GM10248 (cell line): ENCODE measurements at regions not wholly inside any gene's neighbourhood (a gene's known extent, or its start where the extent isn't known, plus 50 kb on each side); places are given as distances from the start of the nearest gene placed in this dataset.

Experiments
- CTCF ChIA-PET: fragments of 300-600 bp; sonication (Branson Sonifier 250); formaldehyde crosslinking; extraction: SDS; loops from one replicate; lab custom pipeline; 2021; ENCODE audit warnings: antibody characterized with exemption; lab: Yijun Ruan, JAX
- POLR2A ChIA-PET: fragments of 350-650 bp; sonication (Branson Sonifier 250); formaldehyde crosslinking; extraction: SDS; loops from one replicate; lab custom pipeline; 2020; ENCODE audit warnings: antibody characterized with exemption; lab: Yijun Ruan, JAX
- DNase-seq: peaks from one replicate; pipeline ENCODE4 v3.0.0; 2012; ENCODE audit errors: extremely low spot score
- TF ChIP-seq, protein P1 (sequence below): IDR thresholded peaks from 2 replicates; pipeline ENCODE4 v1.5.1; 2012; ENCODE audit warnings: mild to moderate bottlenecking, low read depth; ENCODE audit errors: extremely low read depth, missing control alignments, control extremely low read depth

DNA sequence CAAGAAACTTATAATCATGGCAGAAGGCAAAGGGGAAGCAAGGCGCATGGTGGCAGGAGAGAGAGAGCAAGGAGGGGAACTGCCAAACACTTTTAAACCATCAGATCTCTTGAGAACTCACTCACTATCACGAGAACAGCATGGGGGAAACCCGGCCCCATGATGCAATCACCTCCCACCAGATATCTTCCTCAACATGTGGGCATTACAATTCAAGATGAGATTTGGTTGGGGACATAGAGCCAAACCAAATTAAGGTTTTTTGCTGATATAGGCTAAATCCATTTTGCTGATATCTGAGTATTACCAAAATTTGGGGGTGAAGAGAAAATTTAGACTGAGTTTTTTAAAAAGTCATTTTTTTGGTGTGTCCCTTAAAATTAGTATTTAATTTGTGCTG, 54.9 kb upstream of the TMX1 start:
- CTCF ChIA-PET = no interaction called here

DNA sequence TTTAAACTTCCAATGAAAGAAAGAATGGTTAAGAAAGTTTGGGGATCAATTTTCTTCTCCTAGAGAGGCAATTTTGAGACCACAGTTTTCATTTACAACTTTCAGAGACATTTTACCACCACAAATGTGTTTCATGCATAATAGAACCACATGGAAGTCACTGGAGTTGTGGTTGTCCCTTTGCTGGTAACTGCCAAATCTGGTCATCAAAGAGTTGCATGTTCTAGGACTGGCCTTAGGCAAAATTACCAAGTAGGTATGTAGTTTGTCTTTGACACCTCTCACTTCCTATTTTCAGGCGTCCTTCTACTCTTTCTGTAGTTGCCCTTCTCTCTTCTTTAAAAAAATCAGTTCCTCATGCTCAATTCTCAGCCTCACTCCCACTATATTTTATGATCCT, 54.3 kb upstream of the TMX1 start:
- CTCF ChIA-PET = interaction anchor here (1.2 to 2.0 kb wide), 2 partner anchors 14 to 28 kb away, joined by 3 to 4 read pairs; no protein-coding TSS in a partner anchor
- POLR2A ChIA-PET = no interaction called here
- DNase-seq = peak; percentile 18
- TF ChIP-seq, protein P1, sequence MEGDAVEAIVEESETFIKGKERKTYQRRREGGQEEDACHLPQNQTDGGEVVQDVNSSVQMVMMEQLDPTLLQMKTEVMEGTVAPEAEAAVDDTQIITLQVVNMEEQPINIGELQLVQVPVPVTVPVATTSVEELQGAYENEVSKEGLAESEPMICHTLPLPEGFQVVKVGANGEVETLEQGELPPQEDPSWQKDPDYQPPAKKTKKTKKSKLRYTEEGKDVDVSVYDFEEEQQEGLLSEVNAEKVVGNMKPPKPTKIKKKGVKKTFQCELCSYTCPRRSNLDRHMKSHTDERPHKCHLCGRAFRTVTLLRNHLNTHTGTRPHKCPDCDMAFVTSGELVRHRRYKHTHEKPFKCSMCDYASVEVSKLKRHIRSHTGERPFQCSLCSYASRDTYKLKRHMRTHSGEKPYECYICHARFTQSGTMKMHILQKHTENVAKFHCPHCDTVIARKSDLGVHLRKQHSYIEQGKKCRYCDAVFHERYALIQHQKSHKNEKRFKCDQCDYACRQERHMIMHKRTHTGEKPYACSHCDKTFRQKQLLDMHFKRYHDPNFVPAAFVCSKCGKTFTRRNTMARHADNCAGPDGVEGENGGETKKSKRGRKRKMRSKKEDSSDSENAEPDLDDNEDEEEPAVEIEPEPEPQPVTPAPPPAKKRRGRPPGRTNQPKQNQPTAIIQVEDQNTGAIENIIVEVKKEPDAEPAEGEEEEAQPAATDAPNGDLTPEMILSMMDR = no peak

More for the DNA sequence above, 54.9 kb upstream of the TMX1 start:
- POLR2A ChIA-PET = no interaction called here
- no peak for DNase-seq
- TF ChIP-seq, protein P1 = no peak

DNA sequence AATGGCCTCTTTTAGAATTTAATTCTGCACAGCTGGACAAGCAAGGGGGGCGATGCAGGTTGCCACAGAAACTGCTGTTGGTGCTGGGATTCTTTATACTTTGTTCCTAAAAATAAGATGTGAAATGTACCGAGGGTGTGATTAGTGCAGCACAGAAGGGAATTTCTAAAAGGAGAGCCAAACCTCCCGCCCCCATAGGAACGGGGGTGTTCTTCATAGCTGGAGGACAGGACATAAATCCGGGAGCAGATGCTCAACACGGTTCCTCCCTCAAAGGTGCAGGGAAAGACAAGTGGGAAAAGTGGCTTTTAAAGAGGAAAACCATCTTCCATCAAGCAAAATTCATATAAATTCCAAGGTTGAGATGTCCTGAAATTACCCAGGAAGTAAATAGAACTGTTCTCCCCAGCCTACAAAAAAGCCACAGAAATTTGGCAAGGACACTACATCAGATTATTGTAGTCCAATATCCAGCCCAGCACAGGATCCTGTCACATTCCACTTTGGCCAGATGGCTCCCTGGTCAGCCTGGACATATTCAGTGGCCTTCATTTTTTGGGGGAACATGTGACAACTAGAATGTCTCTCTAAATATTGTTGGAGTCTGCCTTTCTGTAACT, 51.4 kb upstream of the TMX1 start:
- ChIA-PET CTCF (interaction anchor here (0.8 kb wide), 1 partner anchor 33 kb away, joined by 3 read pairs; no protein-coding TSS in a partner anchor), POLR2A (no interaction called here)
- TF ChIP-seq, protein P1 = no peak
- DNase-seq = no peak

DNA sequence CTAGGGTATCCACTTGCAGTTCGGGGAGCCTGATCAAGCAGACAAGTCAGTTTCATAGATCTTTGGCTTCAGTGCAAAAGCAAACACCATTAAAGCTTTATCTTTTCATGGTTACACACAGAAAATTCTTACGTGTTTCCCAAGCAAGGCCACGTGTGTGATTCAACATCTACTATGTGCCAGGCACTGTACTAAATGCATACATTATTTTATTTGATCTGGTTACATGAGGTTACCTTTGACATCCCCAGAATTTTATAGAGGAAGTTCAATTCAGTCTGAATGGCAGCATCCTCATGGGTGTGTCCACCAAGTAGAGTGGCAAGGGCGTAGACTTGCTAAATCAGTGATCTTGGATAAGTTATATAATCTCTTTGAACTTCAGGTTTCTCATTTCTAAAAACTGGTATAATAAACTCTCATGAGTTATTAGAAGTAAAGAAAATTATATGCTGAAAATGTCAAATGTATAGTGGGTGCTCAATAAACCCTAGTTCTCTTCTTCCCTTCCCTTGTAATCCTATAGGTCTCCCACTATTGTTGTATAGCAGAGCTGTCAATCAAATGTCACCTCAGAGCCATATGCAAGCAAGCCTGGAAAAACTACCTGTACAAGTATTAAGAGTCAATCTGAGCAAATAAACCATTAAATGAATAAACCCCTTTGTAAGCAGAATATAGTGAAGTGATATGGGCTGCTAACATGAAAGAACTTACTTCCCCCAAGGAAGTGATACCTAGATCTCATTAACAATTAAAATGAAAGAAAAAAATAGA, 50.3 kb upstream of the TMX1 start:
- ChIA-PET CTCF (no interaction called here), POLR2A (no interaction called here)
- DNase-seq = no peak
- TF ChIP-seq, protein P1 = no peak
